Coronary artery (tissue), 2 donors: ENCODE measurements at regions not wholly inside any gene's neighbourhood (a gene's known extent, or its start where the extent isn't known, plus 50 kb on each side); places are given as distances from the start of the nearest gene placed in this dataset.

ENCODE experiments used
- DNase-seq: peaks from one replicate; pipeline ENCODE4 v3.0.0-alpha.2; 2017; ENCODE audit warnings: low spot score
- H3K27ac ChIP-seq, 2 donors: fragments of 200-600 bp; sonication (generic); one replicate each; pipeline ENCODE4 v1.5.1; 2016 to 2019
- H3K4me3 ChIP-seq: fragments of 200-600 bp; sonication (generic); 2 replicates; pipeline ENCODE4 v1.5.1; 2016; ENCODE audit warnings: mild to moderate bottlenecking, moderate library complexity
- CTCF ChIP-seq: fragments of 200-600 bp; sonication (generic); IDR thresholded peaks from one replicate; pipeline ENCODE4 v1.5.1; 2019; ENCODE audit warnings: antibody characterized with exemption

GRCh38 chr12:4114986-4115385 lies 158.6 kb upstream of the CCND2 start:
- no peak overlapping the region for H3K4me3 ChIP-seq
- DNase-seq, result no peak
- no peak for TF ChIP-seq CTCF
- no peak overlapping the region for H3K27ac ChIP-seq

- TF ChIP-seq CTCF, result no peak
- DNase-seq, result no peak
- Histone ChIP-seq H3K4me3 (no peak overlapping the region), H3K27ac (no peak overlapping the region)
Measured at GRCh38 chr12:4112734-4113325, 160.7 kb upstream of the CCND2 start.

- H3K4me3 ChIP-seq, result no peak overlapping the region
- H3K27ac ChIP-seq, result no peak overlapping the region
- TF ChIP-seq CTCF, result no peak
- no peak for DNase-seq
Measured at GRCh38 chr12:4112290-4112689, 161.3 kb upstream of the CCND2 start.

- no peak for DNase-seq
- H3K27ac ChIP-seq, result no peak overlapping the region
- no peak overlapping the region for H3K4me3 ChIP-seq
- no peak for TF ChIP-seq CTCF
Measured at GRCh38 chr12:4111010-4111409, 162.6 kb upstream of the CCND2 start.

GRCh38 chr12:4109826-4110225 lies 163.7 kb upstream of the CCND2 start:
- no peak for TF ChIP-seq CTCF
- no peak for DNase-seq
- Histone ChIP-seq H3K27ac (no peak overlapping the region), H3K4me3 (no peak overlapping the region)

- Histone ChIP-seq H3K27ac (no peak overlapping the region), H3K4me3 (no peak overlapping the region)
- DNase-seq, result no peak
- TF ChIP-seq CTCF, result no peak
Measured at GRCh38 chr12:4108803-4109345, 164.7 kb upstream of the CCND2 start.

GRCh38 chr12:4107911-4108697 lies 165.5 kb upstream of the CCND2 start:
- TF ChIP-seq CTCF, result no peak
- no peak overlapping the region for H3K27ac ChIP-seq
- DNase-seq, result no peak
- no peak overlapping the region for H3K4me3 ChIP-seq
